Esophagus muscularis mucosa (tissue), 3 donors: ENCODE measurements at regions not wholly inside any gene's neighbourhood (a gene's known extent, or its start where the extent isn't known, plus 50 kb on each side); places are given as distances from the start of the nearest gene placed in this dataset.

Experiments used
- POLR2A ChIP-seq: fragments of 450-650 bp; IDR thresholded peaks from one replicate; pipeline ENCODE4 v1.6.1; 2017; ENCODE audit warnings: antibody characterized with exemption, moderate library complexity, mild to moderate bottlenecking, low read depth
- TF ChIP-seq, protein P1 (sequence below), 3 experiments: fragments of 200-600 bp in 2 of 3; fragments of 450-650 bp in 1 of 3; sonication (generic) in 2 of 3; IDR thresholded peaks; one replicate each; pipeline ENCODE4 v1.5.1; 2017 to 2019; ENCODE audit warnings: antibody characterized with exemption in 3 of 3, mild to moderate bottlenecking in 2 of 3, moderate library complexity in 1 of 3

DNA sequence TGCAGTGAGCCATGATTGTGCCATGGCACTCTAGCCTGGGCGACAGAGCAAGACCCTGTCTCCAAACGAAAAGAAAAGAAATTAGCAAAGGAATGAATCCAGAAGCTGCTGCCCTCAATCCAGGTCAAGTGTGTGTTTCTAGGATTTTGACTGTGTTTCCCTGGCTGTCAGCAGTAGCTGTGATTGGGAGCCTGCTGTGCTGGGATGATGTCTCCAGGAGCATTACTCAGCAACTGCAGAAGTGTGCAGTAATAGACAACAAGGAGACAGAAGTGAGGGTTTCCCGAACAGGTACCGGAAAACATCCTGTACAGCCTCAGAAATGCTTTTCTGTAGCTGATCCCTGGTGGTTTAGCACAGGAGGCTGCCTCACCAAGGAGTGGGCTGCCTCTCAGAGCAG, 492.5 kb downstream of the FUT8 start:
- TF ChIP-seq, protein P1, sequence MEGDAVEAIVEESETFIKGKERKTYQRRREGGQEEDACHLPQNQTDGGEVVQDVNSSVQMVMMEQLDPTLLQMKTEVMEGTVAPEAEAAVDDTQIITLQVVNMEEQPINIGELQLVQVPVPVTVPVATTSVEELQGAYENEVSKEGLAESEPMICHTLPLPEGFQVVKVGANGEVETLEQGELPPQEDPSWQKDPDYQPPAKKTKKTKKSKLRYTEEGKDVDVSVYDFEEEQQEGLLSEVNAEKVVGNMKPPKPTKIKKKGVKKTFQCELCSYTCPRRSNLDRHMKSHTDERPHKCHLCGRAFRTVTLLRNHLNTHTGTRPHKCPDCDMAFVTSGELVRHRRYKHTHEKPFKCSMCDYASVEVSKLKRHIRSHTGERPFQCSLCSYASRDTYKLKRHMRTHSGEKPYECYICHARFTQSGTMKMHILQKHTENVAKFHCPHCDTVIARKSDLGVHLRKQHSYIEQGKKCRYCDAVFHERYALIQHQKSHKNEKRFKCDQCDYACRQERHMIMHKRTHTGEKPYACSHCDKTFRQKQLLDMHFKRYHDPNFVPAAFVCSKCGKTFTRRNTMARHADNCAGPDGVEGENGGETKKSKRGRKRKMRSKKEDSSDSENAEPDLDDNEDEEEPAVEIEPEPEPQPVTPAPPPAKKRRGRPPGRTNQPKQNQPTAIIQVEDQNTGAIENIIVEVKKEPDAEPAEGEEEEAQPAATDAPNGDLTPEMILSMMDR (IDR thresholded peaks at IDR 0.05), result no peak
- TF ChIP-seq POLR2A, result no peak
